Activated CD8-positive, alpha-beta memory T cell treated with anti-CD3 and anti-CD28 coated beads, Interleukin-2, amount 10 ng/mL, durations not matched to agents 7 days and 5 days (primary cell): ENCODE measurements at regions not wholly inside any gene's neighbourhood (a gene's known extent, or its start where the extent isn't known, plus 50 kb on each side); places are given as distances from the start of the nearest gene placed in this dataset.

Experiments
- ATAC-seq: fragments of 150-1000 bp; cut with Tn5 transposase; one replicate; pipeline ENCODE4 v1.10.0; 2021; ENCODE audit warnings: moderate library complexity
- CTCF ChIA-PET: fragments of 350-600 bp; sonication (Branson Sonifier 250); formaldehyde crosslinking; loops from one replicate; lab custom pipeline; 2021; ENCODE audit warnings: antibody characterized with exemption; lab: Charles Lee
- DNase-seq: peaks from one replicate; pipeline ENCODE4 v3.0.0-alpha.2; 2020
- H3K27ac Mint-ChIP-seq: one replicate; pipeline ENCODE4 v1.8.0; 2021; ENCODE audit warnings: mild to moderate bottlenecking, mixed read lengths
- H3K27me3 Mint-ChIP-seq: one replicate; pipeline ENCODE4 v1.8.0; 2021; ENCODE audit warnings: mixed read lengths
- H3K36me3 Mint-ChIP-seq: one replicate; pipeline ENCODE4 v1.8.0; 2021; ENCODE audit warnings: mild to moderate bottlenecking, mixed read lengths
- H3K4me1 Mint-ChIP-seq: one replicate; pipeline ENCODE4 v1.8.0; 2021; ENCODE audit warnings: mixed read lengths
- H3K4me3 Mint-ChIP-seq: one replicate; pipeline ENCODE4 v1.8.0; 2021; ENCODE audit warnings: mild to moderate bottlenecking, moderate library complexity, mixed read lengths
- H3K9me3 Mint-ChIP-seq: one replicate; pipeline ENCODE4 v1.8.0; 2022; ENCODE audit warnings: low read depth, mixed read lengths

DNA sequence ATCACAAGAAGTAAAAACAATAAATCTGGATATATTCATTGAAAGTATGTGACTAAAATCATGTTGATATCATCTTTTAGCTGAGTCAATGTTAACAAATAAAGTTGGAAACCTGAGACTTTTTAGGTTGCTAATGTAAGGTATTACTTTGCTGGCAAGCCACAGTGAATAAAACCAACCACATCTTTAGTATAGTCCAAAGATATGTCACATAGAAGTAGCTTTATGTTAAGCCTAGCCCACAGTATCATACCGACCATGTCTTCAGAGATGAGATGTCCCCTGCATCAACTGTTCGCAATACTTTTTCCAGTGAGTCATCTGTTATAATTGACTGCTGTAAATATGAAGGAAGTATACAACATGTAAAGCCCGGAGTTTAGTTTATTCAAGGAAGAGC lies 107.6 kb upstream of the MCHR2 start:
- CTCF ChIA-PET: interaction anchor here (1.3 to 5.1 kb wide), 3 partner anchors 100 to 233 kb away, joined by 3 to 36 read pairs (median 31); no protein-coding TSS in a partner anchor
- H3K36me3 Mint-ChIP-seq: no peaks in the 10 kb centered on the region
- no peaks in the 10 kb centered on the region for H3K4me1 Mint-ChIP-seq
- H3K27me3 Mint-ChIP-seq: peaks cover 56% of the 10 kb centered on the region
- H3K4me3 Mint-ChIP-seq: no peak overlapping the region
- H3K27ac Mint-ChIP-seq: no peak overlapping the region
- ATAC-seq (no peak), DNase-seq (no peak)
- no peaks in the 10 kb centered on the region for H3K9me3 Mint-ChIP-seq

DNA sequence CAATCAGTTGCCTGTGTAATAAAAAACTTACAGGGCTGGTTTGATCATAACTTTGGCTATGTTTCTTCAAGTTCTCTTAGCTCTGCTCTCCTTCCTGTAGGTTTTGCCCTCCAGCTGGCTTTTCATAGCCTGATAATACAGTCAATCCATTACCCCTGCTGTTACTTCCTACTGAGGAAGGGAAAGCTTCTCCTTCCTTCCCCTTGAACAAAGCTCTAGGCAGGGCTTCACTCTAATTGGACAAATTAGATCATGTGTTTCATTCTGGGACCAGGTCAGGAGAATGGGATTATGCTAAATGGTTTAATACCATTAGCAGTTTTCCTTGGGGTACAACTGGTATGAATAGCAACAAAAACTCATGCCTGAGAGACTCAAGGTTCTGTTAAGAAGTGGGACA lies 106.8 kb upstream of the MCHR2 start:
- Mint-ChIP-seq H3K27me3 (peaks cover 53% of the 10 kb centered on the region), H3K9me3 (no peaks in the 10 kb centered on the region), H3K4me3 (no peak overlapping the region), H3K36me3 (no peaks in the 10 kb centered on the region), H3K27ac (no peak overlapping the region), H3K4me1 (no peaks in the 10 kb centered on the region)
- CTCF ChIA-PET: interaction anchor here (1.3 to 5.1 kb wide), 6 partner anchors 10 to 386 kb away, joined by 3 to 36 read pairs (median 8); no protein-coding TSS in a partner anchor
- no peak for DNase-seq
- ATAC-seq: no peak

DNA sequence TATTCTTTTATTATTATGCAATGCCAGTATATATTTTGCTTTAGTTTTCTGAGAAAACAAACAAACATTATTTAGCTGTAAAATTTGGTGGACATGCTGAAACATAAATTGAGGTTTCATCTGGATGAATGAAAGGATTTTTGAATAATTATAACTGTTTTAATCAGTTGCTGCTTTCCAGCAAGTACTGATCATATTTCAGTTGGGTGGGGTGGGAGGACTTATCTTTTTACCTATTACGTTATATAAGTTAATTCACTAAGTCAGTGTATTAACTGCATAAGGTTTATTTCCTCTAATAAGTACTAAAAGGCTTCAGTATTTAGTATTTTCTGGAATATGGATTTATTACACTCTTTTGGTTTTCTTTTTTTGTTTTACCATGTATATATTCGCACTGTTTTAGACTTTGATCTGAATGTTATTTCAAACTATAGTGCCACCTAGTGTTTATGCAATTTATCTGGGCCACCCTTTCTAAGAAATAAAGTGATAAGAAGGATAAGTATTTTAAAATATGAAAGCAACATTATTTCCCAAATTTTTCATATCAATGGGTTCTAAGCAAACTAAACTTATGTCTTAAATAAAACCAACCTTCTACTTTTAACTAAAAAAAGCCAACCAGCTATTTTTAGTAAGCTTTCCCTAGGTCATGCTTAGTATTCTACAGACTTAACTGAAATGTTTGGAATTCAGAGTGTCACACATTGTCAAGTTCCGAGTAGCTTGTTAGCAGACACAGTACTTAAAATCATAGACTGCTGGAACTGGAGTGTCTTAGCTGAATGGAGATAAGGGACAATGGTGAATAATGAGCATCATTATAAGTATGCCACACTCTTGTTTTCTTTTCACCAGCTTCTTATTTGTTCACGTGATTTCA lies 105.4 kb upstream of the MCHR2 start:
- H3K27me3 Mint-ChIP-seq: peaks cover 44% of the 10 kb centered on the region
- no peak overlapping the region for H3K4me3 Mint-ChIP-seq
- H3K4me1 Mint-ChIP-seq: no peaks in the 10 kb centered on the region
- CTCF ChIA-PET: interaction anchor here (0.7 to 5.1 kb wide), 7 partner anchors 12 to 387 kb away, joined by 3 to 36 read pairs (median 3); no protein-coding TSS in a partner anchor
- ATAC-seq (no peak), DNase-seq (no peak)
- H3K36me3 Mint-ChIP-seq: no peaks in the 10 kb centered on the region
- H3K27ac Mint-ChIP-seq: no peak overlapping the region
- H3K9me3 Mint-ChIP-seq: no peaks in the 10 kb centered on the region

DNA sequence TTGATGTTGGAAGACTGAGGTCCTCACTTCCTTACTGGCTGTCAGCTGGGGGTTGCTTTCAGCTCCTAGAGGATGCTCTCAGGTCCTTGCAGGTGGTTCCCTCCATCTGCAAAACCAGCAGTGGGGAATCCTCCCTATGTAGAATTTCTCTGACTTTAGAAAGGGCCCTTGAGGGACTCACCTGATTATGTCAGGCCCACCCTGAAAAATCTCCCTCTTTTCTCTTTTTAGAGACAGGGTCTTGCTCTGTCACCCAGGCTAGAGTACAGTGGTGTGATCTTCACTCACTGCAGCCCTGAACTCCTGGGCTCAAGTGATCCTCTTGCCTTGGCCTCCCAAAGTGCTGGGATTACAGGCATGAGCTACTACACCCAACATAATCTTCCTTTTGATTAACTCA lies 102.9 kb upstream of the MCHR2 start:
- DNase-seq: no peak
- Mint-ChIP-seq H3K36me3 (no peaks in the 10 kb centered on the region), H3K27ac (no peak overlapping the region), H3K4me1 (no peaks in the 10 kb centered on the region), H3K4me3 (no peak overlapping the region), H3K27me3 (peaks cover 29% of the 10 kb centered on the region), H3K9me3 (no peaks in the 10 kb centered on the region)
- ATAC-seq: no peak
- CTCF ChIA-PET: interaction anchor here (1.7 to 5.0 kb wide), 2 partner anchors 10 to 95 kb away, joined by 6 to 36 read pairs; no protein-coding TSS in a partner anchor

DNA sequence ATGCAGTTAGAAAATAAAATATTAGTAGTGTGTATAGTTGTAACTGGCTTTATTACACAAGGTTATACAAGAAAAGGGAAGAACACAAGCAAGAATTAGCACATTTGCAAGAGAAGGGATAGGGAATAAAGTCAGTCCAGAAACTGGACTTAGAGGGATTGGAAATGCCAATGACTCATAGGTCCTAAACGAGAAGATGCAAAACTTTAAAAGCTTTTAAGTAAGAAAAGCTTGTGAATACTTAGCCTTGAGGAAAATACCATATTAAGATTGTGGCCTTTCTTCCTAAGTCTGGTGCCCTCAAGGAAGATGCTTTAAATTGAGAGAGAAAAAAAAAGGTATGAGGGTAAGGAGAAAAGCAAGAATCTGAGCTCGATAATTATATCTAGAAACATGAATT lies 102.3 kb upstream of the MCHR2 start:
- Mint-ChIP-seq H3K27me3 (peaks cover 24% of the 10 kb centered on the region), H3K36me3 (no peaks in the 10 kb centered on the region)
- CTCF ChIA-PET: interaction anchor here (1.7 kb wide), 1 partner anchor 11 kb away, joined by 6 read pairs; no protein-coding TSS in a partner anchor

DNA sequence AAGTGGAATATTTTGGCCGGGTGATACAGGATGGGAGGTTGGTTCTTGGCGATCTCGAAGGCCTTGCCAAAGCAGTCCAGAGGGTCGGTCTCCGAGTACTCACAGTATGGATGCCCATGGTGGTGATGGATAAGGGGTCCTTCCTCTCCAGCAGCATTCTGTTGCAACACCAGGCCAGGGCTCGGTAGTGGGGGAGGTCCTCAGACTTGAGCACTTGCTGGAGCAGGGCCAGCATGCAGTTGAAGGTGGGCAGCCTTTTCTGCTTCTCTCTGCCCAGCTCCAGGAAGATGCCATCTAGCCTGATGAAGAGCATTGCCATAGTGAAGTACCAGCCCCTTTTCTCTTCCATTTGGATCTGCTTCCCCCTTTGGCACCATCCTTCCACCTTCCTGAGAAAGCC lies 99.4 kb upstream of the MCHR2 start:
- DNase-seq: no peak
- no peaks in the 10 kb centered on the region for H3K36me3 Mint-ChIP-seq
- no peak for ATAC-seq
- CTCF ChIA-PET: no interaction called here
- no peaks in the 10 kb centered on the region for H3K4me1 Mint-ChIP-seq
- no peaks in the 10 kb centered on the region for H3K9me3 Mint-ChIP-seq
- H3K27ac Mint-ChIP-seq: no peak overlapping the region
- no peak overlapping the region for H3K4me3 Mint-ChIP-seq
- peaks cover 16% of the 10 kb centered on the region for H3K27me3 Mint-ChIP-seq

More for the DNA sequence above, 102.3 kb upstream of the MCHR2 start:
- H3K9me3 Mint-ChIP-seq: no peaks in the 10 kb centered on the region
- no peak for DNase-seq
- no peaks in the 10 kb centered on the region for H3K4me1 Mint-ChIP-seq
- no peak overlapping the region for H3K4me3 Mint-ChIP-seq
- H3K27ac Mint-ChIP-seq: no peak overlapping the region
- ATAC-seq: no peak

DNA sequence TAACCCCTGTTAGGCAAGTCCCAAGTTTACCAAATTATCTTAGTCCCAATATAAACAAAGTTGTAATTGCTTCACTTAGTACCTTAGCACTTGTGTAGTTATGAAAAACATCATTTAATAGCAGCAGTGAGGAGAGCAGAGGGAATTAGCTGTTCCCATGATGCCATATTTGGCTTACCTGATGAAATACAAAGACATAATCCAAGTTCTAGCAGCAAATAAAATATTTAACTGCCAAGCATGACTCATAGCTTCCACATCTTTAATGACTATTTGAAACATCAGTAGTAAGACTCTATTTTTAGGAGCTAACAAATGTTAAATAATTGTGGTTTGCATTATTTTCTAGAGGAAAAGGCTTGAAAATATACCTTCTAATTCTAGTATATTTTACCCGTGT lies 94.0 kb upstream of the MCHR2 start:
- DNase-seq (no peak), ATAC-seq (no peak)
- no peaks in the 10 kb centered on the region for H3K4me1 Mint-ChIP-seq
- no peak overlapping the region for H3K27ac Mint-ChIP-seq
- CTCF ChIA-PET: interaction anchor here (1.3 to 1.4 kb wide), 2 partner anchors 10 to 220 kb away, joined by 3 to 4 read pairs; no protein-coding TSS in a partner anchor
- peaks cover 15% of the 10 kb centered on the region for H3K27me3 Mint-ChIP-seq
- H3K36me3 Mint-ChIP-seq: no peaks in the 10 kb centered on the region
- no peaks in the 10 kb centered on the region for H3K9me3 Mint-ChIP-seq
- no peak overlapping the region for H3K4me3 Mint-ChIP-seq

DNA sequence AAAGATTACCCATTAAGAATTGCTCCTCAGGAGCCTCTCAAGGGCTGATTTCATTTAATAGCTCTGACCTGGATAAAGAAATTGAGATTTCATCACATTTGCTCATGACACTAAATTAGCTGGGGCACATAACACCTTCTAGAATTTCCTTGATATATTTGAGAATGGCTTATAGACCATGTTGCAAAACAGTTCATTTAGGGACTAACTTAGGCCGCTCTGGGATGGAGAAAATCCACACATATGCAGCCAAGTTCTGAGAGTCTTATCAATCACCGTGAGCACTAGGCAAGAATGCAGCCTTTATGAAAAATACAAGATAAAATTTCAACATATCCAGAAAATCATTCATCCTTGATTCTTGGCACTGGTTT lies 91.0 kb upstream of the MCHR2 start:
- Mint-ChIP-seq H3K27ac (no peak overlapping the region), H3K36me3 (no peaks in the 10 kb centered on the region), H3K4me1 (no peaks in the 10 kb centered on the region), H3K9me3 (no peaks in the 10 kb centered on the region), H3K4me3 (no peak overlapping the region), H3K27me3 (peaks cover 19% of the 10 kb centered on the region)
- ATAC-seq (no peak), DNase-seq (no peak)
- CTCF ChIA-PET: interaction anchor here (1.7 kb wide), 1 partner anchor 23 kb away, joined by 3 read pairs; no protein-coding TSS in a partner anchor

DNA sequence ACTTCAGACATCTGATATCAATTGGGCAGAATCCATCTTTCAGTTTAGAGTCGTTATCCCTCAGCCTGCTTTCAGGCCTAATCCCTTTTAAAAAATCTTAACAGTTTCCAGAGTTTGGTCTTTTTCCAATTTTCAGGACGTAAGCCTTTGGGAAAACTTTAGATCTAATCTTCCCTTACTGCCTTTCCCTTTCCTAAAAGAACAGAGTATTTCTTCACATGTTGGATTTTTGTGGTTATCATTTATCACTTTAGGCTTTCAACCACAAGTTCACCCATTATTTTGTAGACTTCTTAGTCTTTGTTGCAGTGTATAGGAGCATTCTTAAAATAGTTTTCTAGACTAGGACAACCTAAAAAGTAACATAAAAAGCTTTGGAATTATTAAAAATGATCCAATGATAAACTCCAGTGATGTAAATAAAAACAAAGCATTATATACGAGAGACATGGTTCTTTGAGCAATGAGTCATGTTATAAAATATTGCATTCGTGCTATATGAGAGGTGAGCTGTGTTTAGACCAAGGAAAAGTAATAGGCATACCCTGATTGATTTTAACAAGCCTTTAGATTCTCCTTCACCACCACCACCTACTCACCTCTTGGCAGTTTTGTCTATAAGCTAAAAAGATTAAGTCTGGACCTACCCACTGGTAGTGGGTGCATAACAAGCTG lies 90.4 kb upstream of the MCHR2 start:
- H3K36me3 Mint-ChIP-seq: no peaks in the 10 kb centered on the region
- H3K4me1 Mint-ChIP-seq: no peaks in the 10 kb centered on the region
- no peak for ATAC-seq
- H3K4me3 Mint-ChIP-seq: no peak overlapping the region
- H3K9me3 Mint-ChIP-seq: no peaks in the 10 kb centered on the region
- H3K27ac Mint-ChIP-seq: no peak overlapping the region
- CTCF ChIA-PET: interaction anchor here (1.7 kb wide), 1 partner anchor 23 kb away, joined by 3 read pairs; no protein-coding TSS in a partner anchor
- no peak for DNase-seq
- H3K27me3 Mint-ChIP-seq: peaks cover 18% of the 10 kb centered on the region

DNA sequence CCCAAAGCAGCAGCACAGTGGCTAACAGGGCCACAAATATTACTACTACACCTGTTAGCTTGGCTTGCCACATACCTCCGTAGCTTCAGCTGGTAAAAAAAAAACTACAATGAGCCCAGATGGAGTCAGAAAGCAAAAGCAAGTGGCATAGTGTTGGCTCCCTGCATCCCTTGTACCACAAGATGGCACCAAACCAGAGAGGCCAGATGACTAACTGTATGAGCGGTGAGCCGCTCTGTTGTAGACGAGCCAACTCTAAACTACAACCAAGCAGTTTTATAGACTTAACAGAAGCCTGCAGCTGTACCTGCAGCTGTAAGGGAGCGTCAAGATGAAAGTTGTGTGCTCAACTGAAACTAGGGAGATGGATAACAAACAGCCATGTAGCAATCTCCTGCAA lies 84.5 kb upstream of the MCHR2 start:
- no peaks in the 10 kb centered on the region for H3K4me1 Mint-ChIP-seq
- no peaks in the 10 kb centered on the region for H3K36me3 Mint-ChIP-seq
- ATAC-seq (no peak), DNase-seq (no peak)
- peaks cover 18% of the 10 kb centered on the region for H3K27me3 Mint-ChIP-seq
- no peaks in the 10 kb centered on the region for H3K9me3 Mint-ChIP-seq
- CTCF ChIA-PET: interaction anchor here (0.7 kb wide), 1 partner anchor 9 kb away, joined by 3 read pairs; no protein-coding TSS in a partner anchor
- no peak overlapping the region for H3K4me3 Mint-ChIP-seq
- no peak overlapping the region for H3K27ac Mint-ChIP-seq

DNA sequence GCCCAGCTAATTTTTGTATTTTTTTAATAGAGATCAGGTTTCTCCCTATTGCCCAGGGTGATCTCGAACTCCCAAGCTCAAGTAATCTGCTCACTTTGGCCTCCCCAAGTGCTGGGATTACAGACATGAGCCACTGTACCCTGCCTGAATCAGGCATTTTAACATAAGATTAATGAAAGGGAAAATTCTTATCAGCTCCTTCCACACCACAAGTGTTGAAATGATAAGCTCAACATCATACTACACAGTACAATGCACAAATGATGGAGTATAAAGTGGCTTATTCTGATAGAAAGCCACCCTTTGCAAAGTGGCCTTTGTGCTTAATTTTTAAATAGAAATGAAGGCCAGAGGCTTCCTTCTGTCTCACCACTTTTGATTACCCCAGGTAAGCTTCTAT lies 71.3 kb upstream of the MCHR2 start:
- Mint-ChIP-seq H3K36me3 (no peaks in the 10 kb centered on the region), H3K9me3 (peaks cover 6% of the 10 kb centered on the region), H3K27me3 (peaks cover 4% of the 10 kb centered on the region), H3K27ac (no peak overlapping the region), H3K4me1 (no peaks in the 10 kb centered on the region), H3K4me3 (no peak overlapping the region)
- DNase-seq (no peak), ATAC-seq (no peak)
- CTCF ChIA-PET: no interaction called here

DNA sequence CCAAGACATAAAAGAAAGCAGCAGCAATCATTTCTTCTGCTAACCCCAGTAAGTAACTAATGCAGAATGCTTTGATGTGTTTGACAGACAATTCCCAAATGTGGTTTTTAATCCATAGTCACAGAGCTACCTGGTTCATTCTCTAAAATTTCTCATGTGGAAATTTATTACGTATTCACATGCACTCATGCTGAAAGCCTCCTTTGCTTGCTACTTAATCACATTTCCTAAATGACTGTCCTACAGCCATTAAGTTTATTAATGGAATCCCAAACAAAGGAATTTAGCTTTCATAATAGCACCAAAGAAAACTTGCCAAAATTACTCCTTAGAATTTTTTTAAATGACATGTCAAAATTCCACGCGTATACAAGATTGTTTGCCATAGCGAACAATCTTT lies 68.6 kb upstream of the MCHR2 start:
- CTCF ChIA-PET: no interaction called here
- ATAC-seq: no peak
- Mint-ChIP-seq H3K4me1 (no peaks in the 10 kb centered on the region), H3K36me3 (no peaks in the 10 kb centered on the region), H3K9me3 (no peaks in the 10 kb centered on the region), H3K27ac (no peak overlapping the region), H3K27me3 (peaks cover 4% of the 10 kb centered on the region), H3K4me3 (no peak overlapping the region)
- no peak for DNase-seq

DNA sequence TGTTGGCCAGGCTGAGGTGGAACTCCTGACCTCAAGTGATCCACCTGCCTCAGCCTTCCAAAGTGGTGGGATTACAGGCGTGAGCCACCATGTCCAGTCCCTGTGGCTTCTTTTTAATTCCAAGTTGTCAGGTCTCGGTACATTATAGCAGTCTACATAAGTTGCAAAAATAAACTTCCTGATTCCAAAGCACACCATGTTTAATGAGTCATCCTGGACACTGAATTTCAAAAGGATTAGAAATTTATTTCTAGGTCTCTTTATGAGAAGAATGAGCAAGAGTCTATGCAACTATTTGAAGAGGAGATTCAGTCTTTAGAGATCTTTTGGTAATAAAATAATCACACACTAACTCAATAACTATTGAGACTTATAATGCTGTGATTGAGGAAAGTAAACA lies 63.9 kb upstream of the MCHR2 start:
- DNase-seq: no peak
- H3K27ac Mint-ChIP-seq: no peak overlapping the region
- no peaks in the 10 kb centered on the region for H3K4me1 Mint-ChIP-seq
- no peak for ATAC-seq
- CTCF ChIA-PET: no interaction called here
- H3K27me3 Mint-ChIP-seq: peaks cover 4% of the 10 kb centered on the region
- no peak overlapping the region for H3K4me3 Mint-ChIP-seq
- no peaks in the 10 kb centered on the region for H3K9me3 Mint-ChIP-seq
- H3K36me3 Mint-ChIP-seq: no peaks in the 10 kb centered on the region
